Endothelial cell of umbilical vein (primary cell): ENCODE measurements at regions not wholly inside any gene's neighbourhood (a gene's known extent, or its start where the extent isn't known, plus 50 kb on each side); places are given as distances from the start of the nearest gene placed in this dataset.

ENCODE experiments used
- BruUV-seq: library from RNA; stranded (reverse); fragments of 400-500 nt; replicated peaks from 2 replicates; lab custom pipeline; 2021; lab: Mats Ljungman, UMichigan
- CTCF ChIA-PET: fragments of 300-600, 350-600 bp; sonication (Branson Sonifier 250); formaldehyde crosslinking; loops from one replicate; lab custom pipeline; 2021; ENCODE audit warnings: antibody characterized with exemption, inconsistent platforms; lab: Charles Lee
- POLR2A ChIA-PET: fragments of 300-600, 350-600 bp; sonication (Branson Sonifier 250); formaldehyde crosslinking; loops from one replicate; lab custom pipeline; 2021; ENCODE audit warnings: antibody characterized with exemption, inconsistent platforms; lab: Charles Lee
- DNase-seq: peaks from one replicate; pipeline ENCODE4 v3.0.0-alpha.2; 2011; ENCODE audit warnings: low read depth, low spot score
- FAIRE-seq: peaks from 2 replicates; lab custom pipeline; 2011; peaks lifted over from hg19 to GRCh38; lab: Jason Lieb, UNC
- H2AFZ ChIP-seq: 2 replicates; pipeline ENCODE4 v1.6.0; 2012; ENCODE audit warnings: low read depth, low read length, control low read depth, inconsistent platforms
- H3K27ac ChIP-seq: 2 replicates; pipeline ENCODE4 v1.5.1; 2011; ENCODE audit warnings: low read depth, mild to moderate bottlenecking, control low read depth, low read length, moderate library complexity; ENCODE audit not compliant: insufficient read depth
- H3K27me3 ChIP-seq, 2 experiments: 2 replicates each; pipeline versions ENCODE4 v1.6.0 to v1.6.1; 2011; ENCODE audit warnings: low read length in 2 of 2, mixed read lengths in 1 of 2; ENCODE audit not compliant: control insufficient read depth in 2 of 2, insufficient read depth in 2 of 2
- H3K36me3 ChIP-seq, 2 experiments: 2 replicates in 1 of 2; 3 replicates in 1 of 2; pipeline ENCODE4 v1.5.1; 2011; ENCODE audit warnings: low read length in 2 of 2, mild to moderate bottlenecking in 1 of 2, moderate library complexity in 1 of 2; ENCODE audit not compliant: control insufficient read depth in 2 of 2, insufficient read depth in 2 of 2; ENCODE audit errors: extremely low read depth in 1 of 2
- H3K4me1 ChIP-seq: 3 replicates; pipeline ENCODE4 v1.5.1; 2011; ENCODE audit warnings: mild to moderate bottlenecking, low read length; ENCODE audit not compliant: control insufficient read depth, insufficient read depth; ENCODE audit errors: extremely low read depth
- H3K4me2 ChIP-seq: 2 replicates; pipeline ENCODE4 v1.6.1; 2011; ENCODE audit warnings: low read length, control low read depth, mixed read lengths; ENCODE audit not compliant: insufficient read depth
- H3K4me3 ChIP-seq, 3 experiments: fragments of 200-600 bp in 1 of 3; sonication (generic), shearing (Covaris generic) in 1 of 3; replicated peaks in 1 of 3; 2 replicates each; pipeline ENCODE4 v1.5.1; 2011 to 2016; ENCODE audit warnings: control low read depth in 3 of 3, low read length in 3 of 3, mild to moderate bottlenecking in 2 of 3, inconsistent platforms in 1 of 3, low read depth in 1 of 3, moderate library complexity in 1 of 3; ENCODE audit not compliant: insufficient read depth in 1 of 3
- H3K79me2 ChIP-seq: 2 replicates; pipeline ENCODE4 v1.6.0; 2012; ENCODE audit warnings: low read length, inconsistent platforms; ENCODE audit not compliant: control insufficient read depth, insufficient read depth
- H3K9ac ChIP-seq: replicated peaks from 2 replicates; pipeline ENCODE3; 2011; ENCODE audit warnings: low read length, control low read depth; ENCODE audit not compliant: insufficient read depth; ENCODE audit errors: extremely low read depth
- H3K9me1 ChIP-seq: replicated peaks from 3 replicates; pipeline ENCODE4 v1.6.0; 2011; ENCODE audit warnings: mild to moderate bottlenecking, low read length; ENCODE audit not compliant: control insufficient read depth, insufficient read depth; ENCODE audit errors: extremely low read depth
- H3K9me3 ChIP-seq: replicated peaks from 2 replicates; pipeline ENCODE4 v1.5.1; 2012; ENCODE audit warnings: low read length, inconsistent platforms; ENCODE audit not compliant: control insufficient read depth, insufficient read depth
- H4K20me1 ChIP-seq: replicated peaks from 2 replicates; pipeline ENCODE3; 2011; ENCODE audit warnings: mild to moderate bottlenecking, low read length; ENCODE audit not compliant: control insufficient read depth, insufficient read depth; ENCODE audit errors: extremely low read depth
- EZH2 ChIP-seq: IDR thresholded peaks from 2 replicates; pipeline ENCODE4 v1.6.1; 2012; ENCODE audit warnings: borderline replicate concordance, low read depth, mild to moderate bottlenecking, moderate library complexity, low read length, inconsistent platforms; ENCODE audit not compliant: severe bottlenecking
- FOS ChIP-seq: IDR thresholded peaks from 2 replicates; pipeline ENCODE4 v1.6.1; 2011; ENCODE audit warnings: mild to moderate bottlenecking, low read length, moderate library complexity, borderline replicate concordance; ENCODE audit not compliant: insufficient read depth
- GATA2 ChIP-seq: IDR thresholded peaks from 2 replicates; pipeline ENCODE4 v1.7.0; 2011; ENCODE audit warnings: low read depth, mild to moderate bottlenecking, moderate library complexity, mixed read lengths, low read length; ENCODE audit not compliant: insufficient read length, insufficient read depth
- JUN ChIP-seq: IDR thresholded peaks from 2 replicates; pipeline ENCODE4 v1.6.1; 2011; ENCODE audit warnings: borderline replicate concordance, low read depth; ENCODE audit not compliant: insufficient read length, insufficient read depth
- MYC ChIP-seq: IDR thresholded peaks from one replicate; pipeline ENCODE4 v1.6.1; 2011; ENCODE audit warnings: mild to moderate bottlenecking, low read depth, low read length
- POLR2A ChIP-seq: IDR thresholded peaks from 2 replicates; pipeline ENCODE4 v1.6.1; 2012; ENCODE audit warnings: low read depth, mild to moderate bottlenecking, control low read depth, low read length
- POLR2AphosphoS5 ChIP-seq: IDR thresholded peaks from 2 replicates; pipeline ENCODE4 v1.6.1; 2012; ENCODE audit warnings: low read depth, mild to moderate bottlenecking, control low read depth, low read length, moderate library complexity; ENCODE audit not compliant: insufficient read depth
- dilution Hi-C: fragments of 300-500 bp; cut with MboI; formaldehyde crosslinking; loops from one replicate; pipeline ENCODE4 v1.15.0; 2019; ENCODE audit warnings: low sequenced_read_pairs; ENCODE audit not compliant: extremely low pct_ligation_motif_present
- intact Hi-C: fragments of 100-400 bp; cut with micrococcal nuclease; formaldehyde crosslinking; loops from one replicate; pipeline ENCODE4 v1.10.0; 2022
- TF ChIP-seq, protein P1 (sequence below): IDR thresholded peaks from 2 replicates; pipeline ENCODE4 v1.6.1; 2011; ENCODE audit not compliant: insufficient read depth, insufficient read length
- TF ChIP-seq, protein P2 (sequence below), 2 donors: IDR thresholded peaks; 1 replicate in 1 of 2; 2 replicates in 1 of 2; pipeline ENCODE4 v1.5.1; 2011; ENCODE audit warnings: low read length in 2 of 2, mild to moderate bottlenecking in 2 of 2, moderate library complexity in 2 of 2, control low read depth in 1 of 2, inconsistent platforms in 1 of 2, low read depth in 1 of 2; ENCODE audit not compliant: insufficient read depth in 1 of 2; ENCODE audit errors: extremely low read depth in 1 of 2

DNA sequence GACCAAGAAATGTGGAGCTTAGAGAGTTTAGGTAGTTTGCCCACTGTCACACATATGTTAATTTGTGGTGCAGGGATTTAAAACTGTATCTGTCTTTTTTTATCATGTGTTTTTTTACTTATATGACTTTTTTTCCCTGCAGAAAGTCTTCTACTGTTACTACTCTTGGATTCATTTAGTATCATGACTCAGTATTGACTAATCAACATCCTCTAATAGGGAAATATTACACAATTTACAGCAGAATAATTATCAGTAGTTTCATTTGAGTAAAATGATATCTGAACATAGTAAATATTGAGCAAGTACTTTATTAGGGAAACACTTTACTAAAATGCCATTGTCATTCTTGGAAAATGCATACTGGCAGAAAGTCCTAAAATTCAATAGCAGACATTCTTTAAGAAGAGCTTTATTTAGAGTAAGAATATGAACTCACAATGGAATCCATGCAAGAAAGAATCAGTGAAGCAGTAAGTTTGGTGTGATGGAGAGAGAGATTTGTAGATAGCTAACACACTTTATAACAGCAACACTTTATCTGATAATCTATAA, 425.9 kb upstream of the SLC8A1 start:
- H4K20me1 ChIP-seq: no peaks in the 10 kb centered on the region
- FAIRE-seq (no peak), DNase-seq (peak; percentile 7)
- no peak overlapping the region for H2AFZ ChIP-seq
- no peak for TF ChIP-seq POLR2AphosphoS5
- TF ChIP-seq, protein P1, sequence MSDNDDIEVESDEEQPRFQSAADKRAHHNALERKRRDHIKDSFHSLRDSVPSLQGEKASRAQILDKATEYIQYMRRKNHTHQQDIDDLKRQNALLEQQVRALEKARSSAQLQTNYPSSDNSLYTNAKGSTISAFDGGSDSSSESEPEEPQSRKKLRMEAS: no peak
- TF ChIP-seq FOS: peak; percentile 57
- no TSS peak for BruUV-seq
- no peaks in the 10 kb centered on the region for H3K4me1 ChIP-seq
- no peak overlapping the region for H3K9ac ChIP-seq
- H3K27ac ChIP-seq: no peak overlapping the region
- H3K9me1 ChIP-seq: no peaks in the 10 kb centered on the region
- no peaks in the 10 kb centered on the region for H3K9me3 ChIP-seq
- H3K27me3 ChIP-seq: no peaks in the 10 kb centered on the region
- dilution Hi-C loops: no loop called here
- ChIA-PET POLR2A (no interaction called here), CTCF (interaction anchor here (0.7 kb wide), 1 partner anchor 121 kb away, joined by 3 read pairs; no protein-coding TSS in a partner anchor)
- no peak overlapping the region for H3K4me3 ChIP-seq
- no peak overlapping the region for H3K4me2 ChIP-seq
- no peaks in the 10 kb centered on the region for H3K36me3 ChIP-seq
- intact Hi-C loops: no loop called here
- H3K79me2 ChIP-seq: no peaks in the 10 kb centered on the region

GRCh38 chr2:40879305-40879704, 427.4 kb upstream of the SLC8A1 start:
- Histone ChIP-seq H3K9ac (no peak overlapping the region), H3K9me3 (no peaks in the 10 kb centered on the region), H3K4me3 (no peak overlapping the region), H4K20me1 (no peaks in the 10 kb centered on the region), H3K9me1 (no peaks in the 10 kb centered on the region), H2AFZ (no peak overlapping the region), H3K4me2 (no peak overlapping the region), H3K36me3 (no peaks in the 10 kb centered on the region), H3K79me2 (no peaks in the 10 kb centered on the region), H3K27ac (no peak overlapping the region), H3K27me3 (no peaks in the 10 kb centered on the region), H3K4me1 (no peaks in the 10 kb centered on the region)
- POLR2A ChIA-PET: no interaction called here
- TF ChIP-seq JUN (no peak), GATA2 (no peak), FOS (no peak), EZH2 (no peak), POLR2AphosphoS5 (no peak), MYC (no peak), POLR2A (no peak)
- TF ChIP-seq, protein P2, sequence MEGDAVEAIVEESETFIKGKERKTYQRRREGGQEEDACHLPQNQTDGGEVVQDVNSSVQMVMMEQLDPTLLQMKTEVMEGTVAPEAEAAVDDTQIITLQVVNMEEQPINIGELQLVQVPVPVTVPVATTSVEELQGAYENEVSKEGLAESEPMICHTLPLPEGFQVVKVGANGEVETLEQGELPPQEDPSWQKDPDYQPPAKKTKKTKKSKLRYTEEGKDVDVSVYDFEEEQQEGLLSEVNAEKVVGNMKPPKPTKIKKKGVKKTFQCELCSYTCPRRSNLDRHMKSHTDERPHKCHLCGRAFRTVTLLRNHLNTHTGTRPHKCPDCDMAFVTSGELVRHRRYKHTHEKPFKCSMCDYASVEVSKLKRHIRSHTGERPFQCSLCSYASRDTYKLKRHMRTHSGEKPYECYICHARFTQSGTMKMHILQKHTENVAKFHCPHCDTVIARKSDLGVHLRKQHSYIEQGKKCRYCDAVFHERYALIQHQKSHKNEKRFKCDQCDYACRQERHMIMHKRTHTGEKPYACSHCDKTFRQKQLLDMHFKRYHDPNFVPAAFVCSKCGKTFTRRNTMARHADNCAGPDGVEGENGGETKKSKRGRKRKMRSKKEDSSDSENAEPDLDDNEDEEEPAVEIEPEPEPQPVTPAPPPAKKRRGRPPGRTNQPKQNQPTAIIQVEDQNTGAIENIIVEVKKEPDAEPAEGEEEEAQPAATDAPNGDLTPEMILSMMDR (IDR thresholded peaks at IDR 0.05; ENCODE audit: extremely low read depth in 1 of 2, insufficient read depth in 1 of 2, low read depth in 1 of 2, low read length in 2 of 2): no peak
- TF ChIP-seq, protein P1: no peak
- CTCF ChIA-PET: interaction anchor here (1.5 kb wide), 1 partner anchor 9 kb away, joined by 3 read pairs; no protein-coding TSS in a partner anchor
- dilution Hi-C loops: no loop called here
- BruUV-seq: no TSS peak
- intact Hi-C loops: no loop called here
- DNase-seq: no peak
- no peak for FAIRE-seq
